ENCODE measurements at regions not wholly inside any gene's neighbourhood (a gene's known extent, or its start where the extent isn't known, plus 50 kb on each side); places are given as distances from the start of the nearest gene placed in this dataset.
A peak's percentile ranks its signal among the peaks of the same experiment; 100 is the strongest.

DNA sequence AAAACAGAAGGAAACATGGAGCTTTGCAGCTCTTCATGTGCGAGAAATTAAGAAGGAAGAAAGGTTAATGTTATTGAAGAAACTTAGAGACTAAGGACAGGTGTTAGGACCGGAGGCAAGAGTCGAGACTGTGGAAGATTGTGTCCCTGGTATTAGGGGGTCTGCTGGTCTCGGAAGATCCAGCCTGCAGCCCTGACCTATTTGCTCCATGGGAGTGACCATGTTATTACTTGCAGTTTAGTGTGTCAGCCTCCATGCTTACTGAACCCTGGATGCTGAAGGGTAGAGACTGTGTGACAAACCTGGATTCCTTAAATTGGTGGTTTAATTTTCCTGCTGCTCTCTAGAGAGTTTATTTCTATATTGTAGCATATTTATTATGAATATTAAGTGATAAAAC lies 580.6 kb downstream of the NOVA1 start:
- no peaks in the 10 kb centered on the region for H3K4me1 ChIP-seq (ENCODE audit: insufficient read depth)
- H3K27me3 ChIP-seq, result no peaks in the 10 kb centered on the region
- no peak overlapping the region for H3K4me3 ChIP-seq
- no peaks in the 10 kb centered on the region for H4K20me1 ChIP-seq (ENCODE audit: insufficient read depth, poor library complexity, severe bottlenecking)
- no peaks in the 10 kb centered on the region for H3K36me3 ChIP-seq (replicated peaks; ENCODE audit: insufficient read depth, low read depth)
- TF ChIP-seq EZH2 (IDR thresholded peaks at IDR 0.05; ENCODE audit: borderline replicate concordance) (no peak), EZH2phosphoT487 (IDR thresholded peaks at IDR 0.05; ENCODE audit: low read depth, severe bottlenecking, unreplicated experiment) (no peak)
- TF ChIP-seq, protein P1, sequence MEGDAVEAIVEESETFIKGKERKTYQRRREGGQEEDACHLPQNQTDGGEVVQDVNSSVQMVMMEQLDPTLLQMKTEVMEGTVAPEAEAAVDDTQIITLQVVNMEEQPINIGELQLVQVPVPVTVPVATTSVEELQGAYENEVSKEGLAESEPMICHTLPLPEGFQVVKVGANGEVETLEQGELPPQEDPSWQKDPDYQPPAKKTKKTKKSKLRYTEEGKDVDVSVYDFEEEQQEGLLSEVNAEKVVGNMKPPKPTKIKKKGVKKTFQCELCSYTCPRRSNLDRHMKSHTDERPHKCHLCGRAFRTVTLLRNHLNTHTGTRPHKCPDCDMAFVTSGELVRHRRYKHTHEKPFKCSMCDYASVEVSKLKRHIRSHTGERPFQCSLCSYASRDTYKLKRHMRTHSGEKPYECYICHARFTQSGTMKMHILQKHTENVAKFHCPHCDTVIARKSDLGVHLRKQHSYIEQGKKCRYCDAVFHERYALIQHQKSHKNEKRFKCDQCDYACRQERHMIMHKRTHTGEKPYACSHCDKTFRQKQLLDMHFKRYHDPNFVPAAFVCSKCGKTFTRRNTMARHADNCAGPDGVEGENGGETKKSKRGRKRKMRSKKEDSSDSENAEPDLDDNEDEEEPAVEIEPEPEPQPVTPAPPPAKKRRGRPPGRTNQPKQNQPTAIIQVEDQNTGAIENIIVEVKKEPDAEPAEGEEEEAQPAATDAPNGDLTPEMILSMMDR (IDR thresholded peaks at IDR 0.05; ENCODE audit: poor library complexity), result no peak
- no peak for DNase-seq (ENCODE audit: low spot score)
- no peak overlapping the region for H3K4me2 ChIP-seq
- no peaks in the 10 kb centered on the region for H3K79me2 ChIP-seq
- WGBS (ENCODE audit: low lambda C conversion rate, missing lambda C conversion rate), result 80% methylated on average over 4 of the region's 4 CpGs
- H3K9me3 ChIP-seq (ENCODE audit: low read depth), result no peaks in the 10 kb centered on the region
- H2AFZ ChIP-seq, result no peak overlapping the region
- H3K27ac ChIP-seq, result no peak overlapping the region
- no peaks in the 10 kb centered on the region for H3K9me2 ChIP-seq (replicated peaks; ENCODE audit: insufficient read depth)

DNA sequence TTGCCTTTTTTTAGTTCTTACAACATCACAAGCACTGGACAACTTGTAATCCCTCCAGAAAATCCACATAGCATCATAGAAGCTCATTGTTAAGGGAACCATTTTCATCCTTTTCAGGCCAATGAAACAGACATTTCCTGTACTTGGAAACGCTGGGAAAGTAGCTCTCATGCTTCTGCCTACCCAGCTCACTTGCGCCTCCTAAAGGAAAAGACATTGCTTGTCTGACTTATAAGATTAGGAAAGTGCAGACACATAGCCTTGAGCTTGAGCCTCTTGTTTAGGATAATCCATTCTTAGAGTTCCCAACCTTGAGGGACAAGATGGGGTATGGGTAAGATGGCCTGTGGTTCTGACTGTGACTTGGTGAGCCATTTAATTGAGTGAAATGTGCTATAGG lies 589.5 kb downstream of the NOVA1 start:
- H3K9me2 ChIP-seq (replicated peaks; ENCODE audit: insufficient read depth), result no peaks in the 10 kb centered on the region
- no peak overlapping the region for H2AFZ ChIP-seq
- H3K4me2 ChIP-seq, result no peak overlapping the region
- DNase-seq (ENCODE audit: low spot score), result peak; percentile 8
- no peaks in the 10 kb centered on the region for H4K20me1 ChIP-seq (ENCODE audit: insufficient read depth, poor library complexity, severe bottlenecking)
- 44% methylated on average over 2 of the region's 2 CpGs for whole genome bisulfite sequencing (ENCODE audit: low lambda C conversion rate, missing lambda C conversion rate)
- H3K27me3 ChIP-seq, result no peaks in the 10 kb centered on the region
- no peak overlapping the region for H3K4me3 ChIP-seq
- H3K79me2 ChIP-seq, result no peaks in the 10 kb centered on the region
- no peak for TF ChIP-seq EZH2phosphoT487 (IDR thresholded peaks at IDR 0.05; ENCODE audit: low read depth, severe bottlenecking, unreplicated experiment)
- no peaks in the 10 kb centered on the region for H3K4me1 ChIP-seq (ENCODE audit: insufficient read depth)
- no peak overlapping the region for H3K27ac ChIP-seq
- no peaks in the 10 kb centered on the region for H3K36me3 ChIP-seq (replicated peaks; ENCODE audit: insufficient read depth, low read depth)
- H3K9me3 ChIP-seq (ENCODE audit: low read depth), result no peaks in the 10 kb centered on the region

DNA sequence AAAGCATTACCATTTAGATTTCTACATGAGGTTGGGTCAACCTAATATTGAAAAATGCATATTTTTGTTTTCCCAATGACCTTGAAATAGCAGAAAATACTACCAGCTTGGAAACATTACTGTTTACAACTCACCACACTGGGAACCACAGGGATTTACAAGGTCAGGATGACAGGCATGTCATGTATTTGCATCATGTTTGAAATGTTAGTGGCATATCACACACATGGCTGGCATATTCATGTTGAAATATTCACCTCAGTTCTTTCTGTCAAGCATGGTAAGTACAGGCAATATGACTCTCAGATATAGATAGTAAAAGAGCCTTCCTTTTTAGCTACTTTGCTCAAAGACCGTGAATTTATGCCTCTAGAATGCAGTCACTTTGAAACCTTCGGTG lies 593.5 kb downstream of the NOVA1 start:
- H4K20me1 ChIP-seq (ENCODE audit: insufficient read depth, poor library complexity, severe bottlenecking), result no peaks in the 10 kb centered on the region
- no peaks in the 10 kb centered on the region for H3K9me2 ChIP-seq (replicated peaks; ENCODE audit: insufficient read depth)
- H3K4me2 ChIP-seq, result no peak overlapping the region
- WGBS (ENCODE audit: low lambda C conversion rate, missing lambda C conversion rate), result 89% methylated on average over 2 of the region's 2 CpGs
- no peak overlapping the region for H3K27ac ChIP-seq
- DNase-seq (ENCODE audit: low spot score), result no peak
- H3K9me3 ChIP-seq (ENCODE audit: low read depth), result no peaks in the 10 kb centered on the region
- no peaks in the 10 kb centered on the region for H3K36me3 ChIP-seq (replicated peaks; ENCODE audit: insufficient read depth, low read depth)
- no peak overlapping the region for H2AFZ ChIP-seq
- H3K79me2 ChIP-seq, result no peaks in the 10 kb centered on the region
- H3K27me3 ChIP-seq, result no peaks in the 10 kb centered on the region
- H3K4me1 ChIP-seq (ENCODE audit: insufficient read depth), result no peaks in the 10 kb centered on the region
- no peak overlapping the region for H3K4me3 ChIP-seq
- TF ChIP-seq EZH2 (IDR thresholded peaks at IDR 0.05; ENCODE audit: borderline replicate concordance) (no peak), EZH2phosphoT487 (IDR thresholded peaks at IDR 0.05; ENCODE audit: low read depth, severe bottlenecking, unreplicated experiment) (no peak)
- TF ChIP-seq, protein P1 (IDR thresholded peaks at IDR 0.05; ENCODE audit: poor library complexity), result no peak

DNA sequence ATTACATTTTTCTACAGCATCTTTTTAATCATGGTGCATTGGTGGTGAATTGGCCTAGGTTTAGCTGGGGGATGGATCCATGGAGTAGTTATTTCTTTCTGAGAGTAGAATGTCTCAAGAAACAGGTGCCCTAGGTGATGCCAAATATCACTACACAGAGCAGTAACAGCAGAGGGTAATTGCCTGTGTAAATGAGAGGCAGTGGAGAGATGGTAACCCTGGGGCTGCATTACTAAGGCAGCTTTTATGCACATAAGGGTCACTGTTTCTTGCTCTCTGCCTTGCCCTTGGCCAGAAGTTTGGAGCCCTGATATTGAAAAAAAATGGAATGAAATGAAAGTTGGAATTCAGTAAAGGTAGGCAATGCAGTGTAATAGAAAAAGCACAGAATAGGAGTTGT lies 604.0 kb downstream of the NOVA1 start:
- H3K9me3 ChIP-seq (ENCODE audit: low read depth), result no peaks in the 10 kb centered on the region
- TF ChIP-seq, protein P1 (IDR thresholded peaks at IDR 0.05; ENCODE audit: poor library complexity), result no peak
- no peak for TF ChIP-seq EZH2phosphoT487 (IDR thresholded peaks at IDR 0.05; ENCODE audit: low read depth, severe bottlenecking, unreplicated experiment)
- no peak for TF ChIP-seq EZH2 (IDR thresholded peaks at IDR 0.05; ENCODE audit: borderline replicate concordance)
- no peaks in the 10 kb centered on the region for H4K20me1 ChIP-seq (ENCODE audit: insufficient read depth, poor library complexity, severe bottlenecking)
- H3K4me1 ChIP-seq (ENCODE audit: insufficient read depth), result no peaks in the 10 kb centered on the region
- H3K79me2 ChIP-seq, result no peaks in the 10 kb centered on the region
- no peak overlapping the region for H3K4me2 ChIP-seq
- no peak overlapping the region for H3K4me3 ChIP-seq
- no peak overlapping the region for H2AFZ ChIP-seq
- H3K27me3 ChIP-seq, result no peaks in the 10 kb centered on the region
- H3K9me2 ChIP-seq (replicated peaks; ENCODE audit: insufficient read depth), result no peaks in the 10 kb centered on the region
- no peak overlapping the region for H3K27ac ChIP-seq
- H3K36me3 ChIP-seq (replicated peaks; ENCODE audit: insufficient read depth, low read depth), result no peaks in the 10 kb centered on the region
- DNase-seq (ENCODE audit: low spot score), result no peak

All from hepatocyte (in vitro differentiated cells).